HG03442 (cell line): ENCODE measurements at regions not wholly inside any gene's neighbourhood (a gene's known extent, or its start where the extent isn't known, plus 50 kb on each side); places are given as distances from the start of the nearest gene placed in this dataset.

ENCODE experiments used
- ATAC-seq: cut with Tn5 transposase; IDR thresholded peaks from one replicate; pipeline ENCODE4 v1.9.1; 2021; ENCODE audit warnings: mild to moderate bottlenecking, moderate library complexity; ENCODE audit not compliant: unreplicated experiment

DNA sequence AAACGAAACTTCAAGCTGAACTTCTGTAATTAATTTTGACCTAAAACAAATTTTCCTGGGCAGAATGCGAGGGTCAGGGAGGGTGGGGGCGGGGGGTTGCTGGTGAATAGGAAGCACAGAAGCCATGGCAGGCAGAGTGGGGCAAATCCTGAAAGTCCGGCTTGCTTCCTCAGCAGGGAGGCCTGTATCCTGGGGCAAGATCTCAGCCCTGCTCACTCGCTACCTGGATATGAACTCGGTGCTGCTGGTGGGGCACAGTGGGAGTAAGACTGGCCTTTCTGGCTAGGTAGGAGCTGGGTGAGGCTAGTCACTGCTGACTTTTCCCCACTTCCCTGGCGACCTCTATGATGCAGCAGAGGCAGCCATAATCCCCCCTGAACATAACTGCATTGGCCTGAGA lies 168.9 kb upstream of the CHORDC1 start:
- no peak for ATAC-seq

GRCh38 chr11:90380206-90380605 lies 157.4 kb upstream of the CHORDC1 start:
- ATAC-seq: no peak

- no peak for ATAC-seq
These were observed 151.1 kb upstream of the CHORDC1 start for GRCh38 chr11:90373971-90374370.

DNA sequence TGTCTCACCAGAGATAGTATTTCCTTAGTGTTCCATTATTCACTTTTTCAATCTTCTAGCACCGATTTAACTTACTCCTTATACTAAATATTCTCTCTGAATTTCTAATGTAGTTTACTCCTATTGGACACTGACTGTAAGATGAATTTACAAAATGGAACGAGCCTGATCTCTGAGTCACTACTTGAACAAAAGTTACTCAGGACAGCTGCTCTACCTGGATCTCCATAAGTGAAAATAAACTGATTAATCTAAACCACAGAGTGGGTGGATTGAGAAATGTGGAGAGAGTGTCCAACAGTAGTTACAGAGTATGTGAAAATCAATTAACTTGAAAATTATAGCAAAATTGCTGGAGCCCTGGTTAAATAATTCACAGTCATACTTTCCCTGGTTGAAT lies 141.7 kb upstream of the CHORDC1 start:
- no peak for ATAC-seq

DNA sequence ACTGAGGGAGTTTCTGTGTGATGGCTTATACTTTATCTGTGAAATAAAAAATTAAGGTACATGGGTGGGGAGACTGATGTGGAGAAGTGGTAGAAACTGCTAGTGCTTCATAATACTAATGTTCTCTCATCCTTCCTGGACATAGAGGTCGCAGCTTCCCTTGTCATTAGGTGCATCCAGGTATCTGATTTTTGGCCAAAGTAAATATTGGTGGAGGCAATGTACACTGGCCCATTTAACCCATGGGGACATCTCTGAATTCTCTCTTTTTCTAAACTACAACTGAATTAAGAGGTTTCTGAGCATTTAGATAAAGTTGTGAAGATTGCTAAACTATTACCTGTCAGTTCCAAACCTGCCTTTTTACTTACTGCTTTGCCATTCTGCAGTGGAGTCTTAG lies 140.9 kb upstream of the CHORDC1 start:
- no peak for ATAC-seq

- no peak for ATAC-seq
These were observed 132.4 kb upstream of the CHORDC1 start for GRCh38 chr11:90355200-90355599.

- no peak for ATAC-seq
These were observed 126.9 kb upstream of the CHORDC1 start for GRCh38 chr11:90349731-90350130.

DNA sequence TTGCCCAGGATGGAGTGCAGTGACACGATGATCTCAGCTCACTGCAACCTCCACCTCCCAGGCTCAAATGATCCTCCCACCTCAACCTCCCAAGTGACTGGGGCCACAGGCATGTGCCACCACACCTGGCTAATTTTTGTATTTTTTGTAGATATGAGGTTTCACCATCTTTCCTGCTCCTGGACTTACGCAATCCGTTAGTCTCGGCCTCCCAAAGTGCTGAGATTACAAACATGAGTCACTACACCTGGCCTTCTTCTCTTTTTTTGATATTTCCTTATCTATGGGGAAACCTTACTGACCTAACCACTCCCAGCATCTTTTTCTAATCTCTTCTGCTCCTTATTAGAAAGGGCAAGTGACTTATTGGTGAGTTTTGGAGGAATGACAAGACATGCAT lies 121.7 kb upstream of the CHORDC1 start:
- no peak for ATAC-seq

GRCh38 chr11:90343673-90344072 lies 120.8 kb upstream of the CHORDC1 start:
- no peak for ATAC-seq

DNA sequence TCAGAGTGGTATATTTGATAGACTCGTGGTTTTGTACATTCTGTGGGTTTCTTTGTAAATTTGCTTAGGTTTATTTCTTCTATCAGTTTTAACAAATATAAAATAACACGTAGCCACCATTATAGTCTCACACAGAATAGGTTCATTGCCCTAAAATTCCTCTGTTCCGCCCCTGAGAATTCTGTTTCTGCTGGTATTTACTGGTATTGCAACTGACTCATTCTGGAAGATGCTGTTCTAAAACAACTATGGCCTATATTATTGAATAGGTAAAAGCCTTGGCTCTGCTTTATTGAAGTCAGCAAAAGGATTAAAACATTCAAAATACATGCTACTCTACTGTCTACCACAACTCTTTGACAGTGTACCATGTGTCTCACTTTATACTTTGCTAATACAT lies 119.1 kb upstream of the CHORDC1 start:
- ATAC-seq: no peak

DNA sequence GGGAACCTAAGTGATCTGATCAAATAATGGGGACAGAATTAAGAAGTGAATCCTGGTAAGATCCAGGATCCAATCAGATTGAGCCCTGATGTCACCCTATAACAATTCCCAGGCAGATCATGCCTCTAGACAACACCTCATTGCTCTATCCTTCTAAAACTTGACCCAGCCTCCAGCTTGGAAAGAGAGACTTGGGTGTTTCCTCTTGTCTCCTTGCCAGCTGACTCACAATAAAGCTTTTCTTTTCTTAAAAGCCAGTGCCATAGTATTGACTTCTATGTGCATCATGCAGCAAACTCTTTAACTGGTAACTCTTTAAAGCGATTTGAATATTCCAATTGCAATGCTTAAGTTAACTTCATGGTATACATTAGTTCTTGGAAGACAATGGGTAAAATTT lies 109.6 kb upstream of the CHORDC1 start:
- ATAC-seq: no peak

DNA sequence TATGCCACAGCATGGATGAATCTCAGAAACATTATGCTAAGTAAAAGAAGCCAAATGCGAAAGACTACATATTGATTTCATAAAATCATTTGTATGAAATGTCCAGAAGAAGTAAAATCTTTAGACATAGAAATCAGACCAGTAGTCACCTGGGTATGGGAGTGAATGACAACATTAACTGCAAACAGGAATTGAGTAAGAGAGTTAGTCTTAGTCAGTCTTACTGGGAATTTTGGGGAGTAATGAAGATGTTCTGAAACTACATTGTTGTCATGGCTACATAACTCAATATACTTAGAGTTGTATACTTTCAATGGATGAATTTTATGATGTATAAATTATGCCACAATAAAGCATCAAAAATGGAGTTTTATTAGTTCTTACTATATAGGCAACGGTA lies 107.8 kb upstream of the CHORDC1 start:
- no peak for ATAC-seq

DNA sequence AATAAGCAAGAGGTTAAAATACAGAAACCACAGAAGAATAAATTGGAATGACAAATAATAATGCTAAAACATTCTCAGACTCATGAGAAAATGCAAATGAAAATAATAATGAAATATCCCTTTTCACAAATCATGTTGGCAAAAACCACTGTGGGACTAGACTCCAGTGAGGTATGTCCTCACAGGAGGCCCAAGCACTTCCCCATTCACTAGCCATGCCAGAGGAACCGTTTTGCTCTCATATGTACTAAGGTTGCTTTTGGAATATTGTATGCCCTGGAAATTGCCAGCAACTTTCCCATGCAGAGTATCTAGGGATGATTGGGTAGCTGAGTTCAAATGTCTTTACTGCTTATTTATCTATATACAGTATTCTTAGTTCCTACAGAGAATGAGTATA lies 106.2 kb upstream of the CHORDC1 start:
- ATAC-seq: no peak

GRCh38 chr11:90326647-90327046 lies 103.8 kb upstream of the CHORDC1 start:
- ATAC-seq: no peak

- no peak for ATAC-seq
These were observed 100.4 kb upstream of the CHORDC1 start for GRCh38 chr11:90323289-90323688.

DNA sequence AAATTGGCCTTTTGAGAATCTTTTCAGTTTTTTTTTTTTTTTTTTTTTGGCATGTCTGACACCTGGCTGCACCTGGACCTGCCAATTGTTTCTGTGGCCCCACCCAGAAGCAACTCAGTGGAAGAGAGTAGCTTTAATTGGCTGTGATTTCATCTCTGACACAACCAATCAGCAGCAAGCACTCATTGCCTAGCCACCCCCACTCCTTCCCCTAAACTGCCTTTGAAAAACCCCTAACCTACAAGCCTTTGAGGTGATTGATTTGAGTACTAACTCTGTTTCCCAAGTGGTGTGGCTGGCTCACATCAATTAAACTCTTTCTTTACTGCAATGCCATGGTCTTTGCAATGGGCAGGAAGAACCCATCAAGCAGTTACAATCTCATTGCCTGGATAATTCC lies 98.2 kb upstream of the CHORDC1 start:
- ATAC-seq: no peak

DNA sequence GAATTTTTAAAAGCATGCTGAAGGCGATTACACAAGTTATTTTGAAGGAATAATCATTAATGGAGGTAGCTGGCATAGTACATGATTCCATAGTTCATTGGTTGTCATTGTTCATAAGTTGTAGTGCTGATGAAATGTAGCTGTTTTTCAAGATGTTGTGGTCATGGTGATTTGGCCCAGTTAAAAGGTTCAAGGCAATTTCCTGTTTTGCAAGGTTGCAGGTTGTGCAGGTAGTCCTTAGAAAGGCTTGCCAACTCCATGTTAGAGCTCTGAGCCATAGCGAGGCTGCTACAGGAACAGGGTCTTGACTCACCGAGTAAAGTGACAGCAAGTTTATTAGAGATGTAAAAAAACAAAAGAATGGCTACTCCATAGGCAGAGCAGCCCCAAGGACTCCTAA lies 95.8 kb upstream of the CHORDC1 start:
- no peak for ATAC-seq

DNA sequence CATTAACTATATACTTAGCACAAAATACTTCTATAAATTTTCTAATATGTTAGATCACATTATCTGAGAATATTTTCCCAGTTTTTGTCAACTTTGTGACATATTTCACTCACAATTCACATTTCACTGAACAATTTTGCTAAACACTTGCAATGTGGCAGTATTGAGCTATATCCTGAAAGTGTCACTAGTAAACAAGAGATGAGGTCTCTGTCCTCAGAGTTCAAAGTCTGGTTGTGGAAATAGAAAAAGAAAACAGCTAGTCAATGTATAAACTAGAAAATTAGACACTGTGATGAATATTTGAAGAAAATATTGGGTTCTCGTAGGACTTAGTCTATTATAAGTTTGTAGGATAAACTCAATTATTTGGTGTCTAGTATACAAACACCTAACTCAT lies 87.4 kb upstream of the CHORDC1 start:
- no peak for ATAC-seq

DNA sequence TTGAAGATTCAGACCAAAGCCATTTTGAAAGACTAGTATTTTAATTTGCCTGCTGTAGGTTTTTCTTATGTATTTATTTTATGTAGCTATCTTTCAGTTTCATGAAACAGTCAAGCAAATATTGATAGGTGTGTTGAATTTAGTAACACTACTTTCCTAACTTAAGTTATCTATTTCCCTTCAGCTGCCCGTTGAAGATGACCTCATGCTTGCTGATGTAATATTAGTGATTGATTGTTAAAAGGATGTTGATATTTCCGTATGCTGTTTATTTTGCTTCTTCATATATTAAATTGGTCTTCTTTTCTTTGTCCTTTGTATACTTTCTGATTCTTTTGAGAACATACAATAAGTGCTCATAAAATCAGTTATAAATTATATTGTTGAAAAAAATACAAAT lies 86.8 kb upstream of the CHORDC1 start:
- no peak for ATAC-seq

GRCh38 chr11:90294526-90294925 lies 71.7 kb upstream of the CHORDC1 start:
- no peak for ATAC-seq

DNA sequence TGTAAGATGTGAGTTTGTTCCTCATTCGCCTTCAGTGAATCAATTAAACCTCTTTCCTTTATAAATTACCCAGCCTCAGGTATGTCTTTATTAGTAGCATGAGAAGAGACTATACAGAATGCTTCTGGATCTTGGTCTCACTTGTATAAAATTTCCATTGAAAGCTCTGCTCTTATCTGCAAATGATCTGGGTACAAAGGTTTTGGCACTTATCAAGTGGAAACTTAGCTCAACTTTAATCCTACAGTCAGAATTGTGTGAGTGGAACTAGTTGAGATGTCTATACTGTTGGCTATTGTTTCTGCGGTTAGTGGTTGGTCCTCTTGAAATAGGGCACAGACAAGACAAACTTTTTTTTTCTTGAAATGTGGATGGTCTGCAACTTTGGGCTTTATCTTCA lies 71.2 kb upstream of the CHORDC1 start:
- no peak for ATAC-seq

GRCh38 chr11:90288212-90288821 lies 65.5 kb upstream of the CHORDC1 start:
- ATAC-seq: no peak

DNA sequence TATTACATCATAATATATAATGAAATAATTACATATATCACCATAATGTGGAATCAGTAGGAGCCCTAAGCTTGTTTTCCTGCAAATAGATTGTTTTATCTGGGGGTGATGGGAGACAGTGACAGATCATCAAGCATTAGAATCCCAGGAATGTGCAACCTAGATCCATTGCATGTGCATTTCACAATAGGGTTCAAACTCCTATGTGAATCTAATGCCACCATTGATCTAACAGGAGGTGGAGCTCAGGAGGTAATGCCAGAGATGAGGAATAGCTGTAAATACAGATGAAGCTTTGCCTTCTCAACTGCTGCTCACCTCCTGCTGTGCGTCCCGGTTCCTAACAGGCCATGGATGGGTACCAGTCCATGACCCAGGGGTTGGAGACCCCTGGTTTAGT lies 63.8 kb upstream of the CHORDC1 start:
- no peak for ATAC-seq

- ATAC-seq: no peak
These were observed 61.3 kb upstream of the CHORDC1 start for GRCh38 chr11:90284171-90284570.
